WI38 (cell line): ENCODE measurements at regions not wholly inside any gene's neighbourhood (a gene's known extent, or its start where the extent isn't known, plus 50 kb on each side); places are given as distances from the start of the nearest gene placed in this dataset.

Source experiments
- H3K4me3 ChIP-seq: 2 replicates; pipeline ENCODE4 v1.5.1; 2011; ENCODE audit warnings: low read depth, mild to moderate bottlenecking, control low read depth, low read length
- TF ChIP-seq, protein P1 (sequence below): IDR thresholded peaks from 2 replicates; pipeline ENCODE4 v1.5.1; 2012; ENCODE audit warnings: low read depth, mild to moderate bottlenecking, control low read depth, low read length

DNA sequence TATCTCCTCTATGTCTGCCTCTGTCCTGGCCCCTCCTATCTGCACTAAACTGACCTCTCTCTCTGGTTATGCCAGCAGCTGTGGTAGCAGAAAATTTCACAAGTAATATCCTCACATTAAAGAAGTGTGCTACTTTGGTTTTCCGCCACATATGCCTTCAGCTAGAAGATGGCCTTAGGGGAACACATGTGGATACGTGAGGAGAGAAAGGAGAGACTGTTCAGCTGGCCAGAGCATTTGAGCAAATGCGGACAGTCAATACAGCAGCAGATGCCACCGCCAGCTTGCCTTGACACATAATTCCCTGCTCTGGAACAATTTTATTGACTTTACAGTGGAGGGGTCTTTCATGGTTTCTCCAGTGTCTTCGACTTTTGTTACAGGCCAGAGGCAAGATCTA, 434.6 kb downstream of the TAF11L14 start:
- TF ChIP-seq, protein P1, sequence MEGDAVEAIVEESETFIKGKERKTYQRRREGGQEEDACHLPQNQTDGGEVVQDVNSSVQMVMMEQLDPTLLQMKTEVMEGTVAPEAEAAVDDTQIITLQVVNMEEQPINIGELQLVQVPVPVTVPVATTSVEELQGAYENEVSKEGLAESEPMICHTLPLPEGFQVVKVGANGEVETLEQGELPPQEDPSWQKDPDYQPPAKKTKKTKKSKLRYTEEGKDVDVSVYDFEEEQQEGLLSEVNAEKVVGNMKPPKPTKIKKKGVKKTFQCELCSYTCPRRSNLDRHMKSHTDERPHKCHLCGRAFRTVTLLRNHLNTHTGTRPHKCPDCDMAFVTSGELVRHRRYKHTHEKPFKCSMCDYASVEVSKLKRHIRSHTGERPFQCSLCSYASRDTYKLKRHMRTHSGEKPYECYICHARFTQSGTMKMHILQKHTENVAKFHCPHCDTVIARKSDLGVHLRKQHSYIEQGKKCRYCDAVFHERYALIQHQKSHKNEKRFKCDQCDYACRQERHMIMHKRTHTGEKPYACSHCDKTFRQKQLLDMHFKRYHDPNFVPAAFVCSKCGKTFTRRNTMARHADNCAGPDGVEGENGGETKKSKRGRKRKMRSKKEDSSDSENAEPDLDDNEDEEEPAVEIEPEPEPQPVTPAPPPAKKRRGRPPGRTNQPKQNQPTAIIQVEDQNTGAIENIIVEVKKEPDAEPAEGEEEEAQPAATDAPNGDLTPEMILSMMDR = no peak
- H3K4me3 ChIP-seq = no peak overlapping the region

DNA sequence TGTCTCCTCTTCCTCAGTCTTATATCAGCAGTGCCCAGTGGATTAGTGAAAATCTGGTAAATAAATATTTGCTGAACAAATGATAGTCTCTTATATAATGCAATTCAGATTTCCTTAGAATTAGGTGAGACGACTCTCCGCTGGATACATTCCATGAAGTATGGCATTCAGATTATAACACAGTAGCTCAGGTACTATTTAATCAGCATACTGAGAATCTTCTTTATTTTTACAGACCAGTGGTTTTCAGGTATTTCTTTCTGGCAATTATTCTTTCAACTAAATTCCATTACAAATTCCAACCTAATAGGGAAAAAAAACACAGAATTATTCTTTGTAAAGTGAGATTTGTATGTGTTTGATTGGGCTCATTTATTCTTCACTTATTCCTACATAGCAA, 435.5 kb downstream of the TAF11L14 start:
- no peak overlapping the region for H3K4me3 ChIP-seq
- TF ChIP-seq, protein P1 = no peak

DNA sequence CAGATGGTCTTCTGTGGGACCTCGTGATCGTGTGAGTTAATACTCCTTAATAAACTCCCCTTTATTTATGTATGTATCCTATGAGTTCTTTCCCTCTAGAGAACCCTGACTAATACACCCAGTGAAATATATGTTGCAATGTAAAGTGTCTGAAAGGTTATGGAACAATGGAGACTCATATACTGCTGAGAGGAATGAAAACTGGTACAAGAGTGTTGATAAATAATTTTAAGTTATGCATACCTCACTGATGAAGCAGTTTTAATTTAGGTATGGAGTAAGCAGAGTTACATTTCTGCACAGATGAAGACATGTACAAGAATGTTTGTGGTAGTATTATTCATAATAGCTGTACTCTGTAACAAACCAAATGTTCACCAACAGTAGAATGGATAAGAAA, 438.3 kb downstream of the TAF11L14 start:
- no peak overlapping the region for H3K4me3 ChIP-seq
- TF ChIP-seq, protein P1 = no peak

DNA sequence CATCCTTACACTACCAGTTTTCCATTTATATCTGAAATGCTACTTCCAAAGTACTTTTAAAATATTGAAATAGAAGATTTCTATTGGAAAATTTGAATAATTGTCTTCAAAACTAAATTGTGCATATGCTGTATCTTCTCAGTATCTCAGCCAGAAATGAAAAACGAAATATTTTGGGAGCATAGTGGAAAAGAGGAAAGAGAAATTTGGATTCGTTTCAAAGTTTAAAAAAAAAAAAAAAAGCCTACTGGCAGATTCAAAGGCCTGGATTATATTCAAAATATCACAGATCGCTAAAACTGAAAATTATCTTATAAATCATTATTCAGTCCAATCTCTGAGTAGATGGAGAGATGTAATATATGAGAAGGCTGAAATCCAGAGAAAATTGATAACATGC, 440.7 kb downstream of the TAF11L14 start:
- TF ChIP-seq, protein P1 = no peak
- no peak overlapping the region for H3K4me3 ChIP-seq

DNA sequence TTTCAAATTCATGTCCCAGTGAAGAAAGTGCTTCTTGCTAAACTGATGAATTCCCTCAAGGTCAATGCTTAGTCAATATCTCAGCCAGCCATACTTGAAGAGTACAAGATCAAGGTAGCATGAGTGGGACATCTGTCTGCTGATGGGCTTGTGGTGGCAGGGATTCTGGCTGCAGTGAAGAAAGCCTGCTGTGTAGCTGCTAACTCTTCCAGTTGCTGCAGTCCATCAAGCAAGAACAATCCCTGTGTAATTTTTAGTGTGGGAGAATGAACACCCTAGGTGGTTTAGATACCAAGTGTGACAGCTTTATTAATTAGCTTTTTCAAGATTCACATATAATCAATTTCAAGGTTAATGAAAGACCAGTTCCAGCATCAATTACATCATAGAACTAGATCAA, 443.9 kb downstream of the TAF11L14 start:
- no peak overlapping the region for H3K4me3 ChIP-seq
- TF ChIP-seq, protein P1 = no peak

DNA sequence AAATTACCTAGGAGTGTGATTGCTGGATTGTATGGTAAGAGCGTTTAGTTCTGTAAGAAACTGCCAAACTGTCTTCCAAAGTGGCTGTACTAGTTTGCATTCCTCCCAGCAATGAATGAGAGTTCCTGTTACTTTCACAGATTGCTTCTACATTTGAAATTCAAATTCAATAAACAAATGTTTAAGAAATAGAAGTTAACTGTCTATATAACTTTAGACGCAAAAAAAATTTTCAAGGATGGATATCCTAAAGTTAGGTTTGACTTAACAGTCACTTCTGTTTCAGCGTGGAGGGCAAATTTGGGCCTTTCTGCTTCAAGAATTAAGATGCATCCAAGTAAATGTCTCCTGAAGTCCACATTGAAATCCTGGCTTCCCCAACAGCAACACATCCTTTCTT, 445.6 kb downstream of the TAF11L14 start:
- TF ChIP-seq, protein P1 = no peak
- H3K4me3 ChIP-seq = no peak overlapping the region

DNA sequence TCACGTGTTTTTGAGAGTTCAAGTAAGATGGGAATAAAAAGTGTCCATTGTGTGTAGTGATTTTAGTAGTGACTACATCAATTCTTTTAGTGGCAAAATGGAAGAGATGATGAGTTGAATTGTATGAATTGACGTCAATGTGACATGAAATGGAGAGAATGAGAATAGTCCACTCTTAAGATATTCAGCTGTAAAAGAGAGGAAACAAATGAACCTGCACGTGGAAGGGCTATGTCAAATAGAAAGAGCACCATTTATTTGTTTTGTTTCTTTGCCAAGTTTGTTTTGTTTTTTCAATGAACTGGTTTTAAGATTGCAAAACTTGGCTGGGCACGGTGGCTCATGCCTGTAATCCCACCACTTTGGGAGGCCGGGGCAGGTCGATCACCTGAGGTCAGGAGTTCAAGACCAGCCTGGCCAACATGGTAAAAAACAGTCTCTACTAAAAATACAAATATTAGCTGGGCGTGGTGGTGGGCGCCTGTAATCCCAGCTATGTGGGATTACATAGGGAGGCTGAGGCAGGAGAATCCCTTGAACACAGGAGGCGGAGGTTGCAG, 453.8 kb downstream of the TAF11L14 start:
- TF ChIP-seq, protein P1 = no peak

More for the DNA sequence above, 453.8 kb downstream of the TAF11L14 start:
- no peak overlapping the region for H3K4me3 ChIP-seq
